HL-60/S4 treated with retinoic acid at 250 ng/mL for 4 days and 3 days (cell line): ENCODE measurements at regions not wholly inside any gene's neighbourhood (a gene's known extent, or its start where the extent isn't known, plus 50 kb on each side); places are given as distances from the start of the nearest gene placed in this dataset.

ENCODE experiments used
- in situ Hi-C: fragments of 300-500 bp; cut with MboI; formaldehyde crosslinking; loops from 2 replicates; pipeline ENCODE4 v1.7.0; 2022; ENCODE audit warnings: low sequenced_read_pairs

DNA sequence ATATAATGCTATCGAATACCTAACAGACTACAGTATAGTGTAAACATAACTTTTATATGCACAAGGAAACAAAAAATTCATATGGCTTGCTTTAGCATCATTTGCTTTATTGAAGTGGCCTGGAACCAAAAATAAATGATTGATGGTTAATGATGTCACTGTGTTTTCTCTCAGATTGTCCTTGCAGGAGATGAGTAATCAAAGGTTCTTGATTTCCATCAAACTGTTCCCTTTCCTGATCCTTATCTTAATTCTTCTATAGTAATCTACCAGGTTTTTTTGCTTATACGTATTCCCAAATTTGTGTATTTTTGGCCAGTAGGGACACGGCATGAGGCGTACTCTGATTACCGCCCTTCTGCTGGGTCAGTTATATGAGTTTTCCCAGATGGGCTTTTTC, 104.9 kb upstream of the CXCR4 start:
- in situ Hi-C loops: no loop called here

GRCh38 chr2:136221026-136221425, 103.1 kb upstream of the CXCR4 start:
- in situ Hi-C loops: no loop called here

GRCh38 chr2:136219963-136220362, 102.0 kb upstream of the CXCR4 start:
- in situ Hi-C loops: no loop called here

GRCh38 chr2:136219341-136219740, 101.4 kb upstream of the CXCR4 start:
- in situ Hi-C loops: no loop called here

GRCh38 chr2:136217996-136218395, 100.0 kb upstream of the CXCR4 start:
- in situ Hi-C loops: no loop called here

- in situ Hi-C loops: no loop called here
Observed at GRCh38 chr2:136215908-136216472, 98.0 kb upstream of the CXCR4 start.

DNA sequence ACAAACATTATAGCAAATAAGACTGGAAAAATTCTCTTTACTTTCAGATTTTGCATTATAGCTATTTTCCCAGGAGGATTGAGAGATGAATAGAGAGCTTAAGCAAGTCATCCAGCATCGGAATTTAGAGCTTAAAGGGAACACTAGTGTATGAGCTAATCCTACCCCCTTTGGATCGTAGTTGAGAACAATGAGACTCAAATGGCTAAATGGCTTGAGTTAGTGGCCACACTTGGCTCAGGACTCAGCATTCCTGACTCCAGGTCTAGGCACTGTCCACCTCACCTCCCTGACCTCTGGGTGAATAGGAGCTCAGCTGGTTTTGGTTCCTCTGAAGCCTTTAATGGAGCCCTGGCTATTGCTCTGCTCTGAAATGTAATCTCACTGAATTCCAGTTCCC, 97.5 kb upstream of the CXCR4 start:
- in situ Hi-C loops: no loop called here

- in situ Hi-C loops: no loop called here
Observed at GRCh38 chr2:136214307-136215200, 96.6 kb upstream of the CXCR4 start.

DNA sequence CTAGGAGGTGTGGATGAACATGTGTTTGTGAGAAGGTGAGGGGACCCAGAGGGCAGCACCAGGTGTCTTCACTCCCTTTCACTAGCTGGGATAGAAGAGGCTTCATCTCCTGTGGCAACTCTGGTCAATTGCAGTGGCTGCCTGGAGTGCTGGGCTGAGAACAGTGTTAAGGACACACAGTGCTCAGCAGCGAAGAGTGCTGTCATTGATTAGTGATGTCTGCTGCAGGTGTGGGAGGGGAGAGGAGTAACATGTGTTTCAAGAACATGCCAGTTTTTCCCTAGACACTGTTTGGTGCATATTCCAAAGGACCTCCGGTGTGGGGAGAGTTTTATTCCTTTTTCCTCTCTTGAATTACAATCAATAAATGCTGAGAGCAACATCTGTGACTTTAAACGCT, 95.9 kb upstream of the CXCR4 start:
- in situ Hi-C loops: no loop called here

- in situ Hi-C loops: no loop called here
Observed at GRCh38 chr2:136212426-136213378, 94.8 kb upstream of the CXCR4 start.

DNA sequence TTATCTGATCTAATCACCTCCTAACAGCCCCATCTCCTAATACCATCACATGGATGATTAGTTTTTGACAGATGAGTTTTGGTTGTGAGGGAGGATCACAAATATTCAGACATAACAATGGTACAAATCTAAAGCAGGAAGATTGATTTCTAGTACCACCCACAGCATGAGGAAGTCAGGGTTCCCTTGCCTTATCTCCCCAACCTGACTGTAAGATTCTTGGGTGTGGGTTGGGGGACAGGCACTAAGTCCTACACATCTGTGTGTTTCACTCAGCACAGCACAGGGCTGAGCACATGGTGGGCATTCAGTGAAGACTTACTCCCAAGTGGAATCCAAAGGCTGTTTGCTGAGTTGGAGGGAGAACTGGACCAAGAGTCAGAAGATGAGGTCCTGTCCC, 93.8 kb upstream of the CXCR4 start:
- in situ Hi-C loops: no loop called here

- in situ Hi-C loops: no loop called here
Observed at GRCh38 chr2:136210822-136211221, 92.9 kb upstream of the CXCR4 start.

GRCh38 chr2:136210455-136210805, 92.5 kb upstream of the CXCR4 start:
- in situ Hi-C loops: no loop called here

DNA sequence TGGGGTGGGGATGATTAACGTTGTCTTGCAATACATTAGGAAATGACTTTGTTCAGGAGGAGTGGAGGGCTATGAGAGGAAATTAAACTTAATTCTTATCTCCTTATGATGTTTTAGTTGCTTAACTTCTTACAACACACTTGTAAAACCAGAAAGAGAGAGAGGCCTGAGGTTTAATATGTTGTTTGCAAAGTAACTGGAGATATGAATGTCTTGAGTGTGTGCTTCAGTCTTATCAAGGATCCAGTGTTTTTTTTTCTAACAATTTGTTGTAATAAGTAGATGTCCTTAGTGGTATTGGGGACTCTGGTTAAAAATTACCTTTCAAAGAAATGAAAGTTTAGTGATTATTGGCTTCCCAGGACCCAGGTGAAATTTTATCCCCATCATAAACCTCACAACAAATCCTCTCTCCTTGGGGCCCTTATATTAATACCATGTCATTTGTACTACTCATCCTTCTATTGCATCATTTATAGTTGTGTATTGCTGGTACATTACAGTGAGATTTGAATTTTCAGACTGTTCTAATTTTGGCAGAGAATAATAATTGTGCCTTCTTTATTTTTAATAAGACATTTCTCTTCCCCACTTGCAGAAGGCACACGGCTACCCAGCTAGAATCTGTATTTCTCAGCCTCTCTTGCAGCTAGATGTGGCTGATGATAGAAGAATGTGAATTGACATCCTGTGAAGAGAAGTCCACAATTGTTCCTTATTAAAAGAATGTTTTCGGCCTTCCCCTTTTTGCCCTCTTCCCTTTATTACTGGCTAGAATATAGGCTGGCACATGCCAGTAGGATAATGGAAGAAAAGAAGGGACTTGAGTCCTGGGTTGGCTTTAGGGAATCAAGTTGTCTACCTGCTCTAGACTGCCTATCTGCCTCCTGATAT, 91.9 kb upstream of the CXCR4 start:
- in situ Hi-C loops: no loop called here

DNA sequence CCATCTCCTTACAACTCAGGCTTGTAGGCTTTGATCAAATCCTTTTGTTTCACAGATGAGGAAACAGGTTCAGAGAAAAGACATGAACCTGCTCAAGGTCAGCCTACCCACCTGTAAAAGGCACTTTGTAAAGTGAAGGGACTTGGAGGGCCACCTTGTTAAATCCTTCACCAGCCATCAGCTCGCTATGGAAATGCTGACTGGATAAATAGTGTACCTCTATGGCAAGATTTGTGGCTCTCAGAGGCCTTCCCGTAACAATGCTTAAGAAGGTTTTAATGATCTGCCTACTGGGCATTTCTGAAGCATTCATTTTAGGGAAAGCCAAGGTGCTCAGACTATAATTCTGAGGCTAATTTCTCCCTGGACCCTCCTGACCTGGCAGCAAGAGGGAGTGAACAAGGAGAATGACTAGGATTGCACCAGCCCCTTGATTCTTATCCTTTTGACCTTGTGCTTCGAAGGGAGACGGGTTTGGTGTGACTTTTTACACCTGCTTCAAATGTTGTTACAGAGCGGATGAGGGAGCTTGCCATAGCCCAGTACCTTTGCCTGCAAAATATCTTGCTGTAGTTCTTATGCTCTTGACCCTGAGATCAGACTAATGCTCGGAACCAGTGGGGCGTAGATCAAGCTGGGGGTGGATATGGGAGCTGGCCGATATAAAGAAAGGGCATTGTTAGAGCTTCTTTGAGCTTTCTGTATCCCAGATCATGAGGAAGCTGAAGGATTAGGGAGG, 90.9 kb upstream of the CXCR4 start:
- in situ Hi-C loops: no loop called here

DNA sequence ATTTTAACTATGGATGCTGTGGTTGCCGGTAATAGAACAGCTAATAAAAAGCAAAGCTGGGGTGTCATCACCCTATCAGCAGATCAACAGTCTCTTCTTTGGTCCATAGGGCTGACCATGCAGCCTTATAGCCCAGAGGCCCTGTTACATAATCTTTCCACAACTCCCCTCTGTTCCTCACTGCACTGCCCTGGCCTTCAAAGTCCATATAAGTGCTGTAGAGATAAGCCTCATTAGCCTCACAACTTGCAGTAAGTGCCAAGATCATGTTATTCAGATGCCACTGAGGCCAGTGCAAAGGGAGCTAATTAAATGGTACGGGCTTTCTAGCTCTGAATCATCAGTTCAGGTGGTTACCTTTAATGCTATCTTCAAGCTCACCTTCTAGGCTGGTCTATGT, 89.7 kb upstream of the CXCR4 start:
- in situ Hi-C loops: no loop called here

GRCh38 chr2:136207030-136207623, 89.2 kb upstream of the CXCR4 start:
- in situ Hi-C loops: no loop called here

- in situ Hi-C loops: no loop called here
Observed at GRCh38 chr2:136206613-136207012, 88.7 kb upstream of the CXCR4 start.

GRCh38 chr2:136205615-136206014, 87.7 kb upstream of the CXCR4 start:
- in situ Hi-C loops: no loop called here
